IMR-90 (cell line): ENCODE measurements at regions not wholly inside any gene's neighbourhood (a gene's known extent, or its start where the extent isn't known, plus 50 kb on each side); places are given as distances from the start of the nearest gene placed in this dataset.

Experiments used
- ATAC-seq: fragments of 200-7000 bp; cut with Tn5 transposase; 2 replicates; pipeline ENCODE4 v1.9.1; 2020; ENCODE audit warnings: low read depth, mild to moderate bottlenecking, moderate library complexity
- BruUV-seq: library from RNA; stranded (reverse); fragments of 400-500 nt; replicated peaks from 2 replicates; lab custom pipeline; 2021; lab: Mats Ljungman, UMichigan
- CTCF ChIA-PET: fragments of 300-600 bp; formaldehyde crosslinking; extraction: SDS; loops from one replicate; lab custom pipeline; 2021; ENCODE audit warnings: antibody characterized with exemption; lab: Yijun Ruan, JAX
- POLR2A ChIA-PET: fragments of 300-600 bp; sonication (Branson Sonifier 250); formaldehyde crosslinking; loops from one replicate; lab custom pipeline; 2022; ENCODE audit warnings: antibody characterized with exemption; ENCODE audit not compliant: unreplicated experiment; lab: Charles Lee
- DNase-seq: peaks from one replicate; pipeline ENCODE4 v3.0.0; 2013
- H2AFZ ChIP-seq: replicated peaks from 2 replicates; pipeline ENCODE3; 2013; ENCODE audit warnings: low read length, mild to moderate bottlenecking; ENCODE audit not compliant: poor library complexity
- H2AK5ac ChIP-seq: 2 replicates; pipeline ENCODE4 v1.6.1; 2013; ENCODE audit warnings: low read depth, low read length, inconsistent platforms
- H2AK9ac ChIP-seq: replicated peaks from 2 replicates; pipeline ENCODE3; 2013; ENCODE audit warnings: mild to moderate bottlenecking, low read depth, low read length, moderate library complexity; ENCODE audit not compliant: poor library complexity
- H2BK120ac ChIP-seq: 2 replicates; pipeline ENCODE4 v1.6.1; 2013; ENCODE audit warnings: low read depth, low read length, inconsistent platforms
- H2BK15ac ChIP-seq: 3 replicates; pipeline ENCODE4 v1.6.1; 2013; ENCODE audit warnings: low read depth, low read length, inconsistent platforms
- H2BK20ac ChIP-seq: 2 replicates; pipeline ENCODE4 v1.6.1; 2013; ENCODE audit warnings: low read depth, mild to moderate bottlenecking, inconsistent platforms, low read length, moderate library complexity
- H2BK5ac ChIP-seq: 2 replicates; pipeline ENCODE4 v1.6.1; 2013; ENCODE audit warnings: mild to moderate bottlenecking, low read depth, low read length, inconsistent platforms; ENCODE audit not compliant: poor library complexity, severe bottlenecking
- H3K14ac ChIP-seq: replicated peaks from 2 replicates; pipeline ENCODE4 v1.6.1; 2013; ENCODE audit warnings: low read depth, low read length, inconsistent platforms
- H3K18ac ChIP-seq: 2 replicates; pipeline ENCODE4 v1.6.1; 2013; ENCODE audit warnings: low read depth, low read length, control low read depth
- H3K23ac ChIP-seq: 2 replicates; pipeline ENCODE4 v1.6.1; 2013; ENCODE audit warnings: low read depth, low read length, inconsistent platforms
- H3K27ac ChIP-seq: 2 replicates; pipeline ENCODE4 v1.5.1; 2013; ENCODE audit warnings: mild to moderate bottlenecking, control low read depth, low read length; ENCODE audit not compliant: insufficient read depth
- H3K27me3 ChIP-seq: 2 replicates; pipeline ENCODE4 v1.6.1; 2013; ENCODE audit warnings: low read length; ENCODE audit not compliant: control insufficient read depth, insufficient read depth
- H3K36me3 ChIP-seq: 2 replicates; pipeline ENCODE4 v1.6.1; 2013; ENCODE audit warnings: low read length, mixed read lengths; ENCODE audit not compliant: control insufficient read depth, insufficient read depth
- H3K4ac ChIP-seq: 2 replicates; pipeline ENCODE4 v1.6.1; 2013; ENCODE audit warnings: low read depth, low read length, inconsistent platforms
- H3K4me1 ChIP-seq: 2 replicates; pipeline ENCODE4 v1.6.1; 2013; ENCODE audit warnings: low read length, mixed read lengths; ENCODE audit not compliant: control insufficient read depth, insufficient read depth
- H3K4me2 ChIP-seq: 2 replicates; pipeline ENCODE4 v1.6.1; 2013; ENCODE audit warnings: low read depth, mild to moderate bottlenecking, control low read depth, low read length, moderate library complexity
- H3K4me3 ChIP-seq: 2 replicates; pipeline ENCODE4 v1.5.1; 2013; ENCODE audit warnings: low read depth, mild to moderate bottlenecking, control low read depth, low read length, moderate library complexity; ENCODE audit not compliant: insufficient read depth
- H3K56ac ChIP-seq: 2 replicates; pipeline ENCODE4 v1.6.1; 2013; ENCODE audit warnings: low read length, inconsistent platforms; ENCODE audit not compliant: insufficient read depth; ENCODE audit errors: extremely low read depth
- H3K79me1 ChIP-seq, 2 experiments: 2 replicates each; pipeline ENCODE4 v1.6.1; 2013; ENCODE audit warnings: low read length in 2 of 2, inconsistent platforms in 1 of 2, low read depth in 1 of 2
- H3K9ac ChIP-seq: 2 replicates; pipeline ENCODE4 v1.6.1; 2013; ENCODE audit warnings: low read depth, low read length, control low read depth
- H3K9me1 ChIP-seq: 2 replicates; pipeline ENCODE4 v1.6.1; 2013; ENCODE audit warnings: low read length, inconsistent platforms; ENCODE audit not compliant: insufficient read depth
- H3K9me3 ChIP-seq: 2 replicates; pipeline ENCODE4 v1.6.1; 2013; ENCODE audit warnings: low read length; ENCODE audit not compliant: control insufficient read depth, insufficient read depth
- H4K20me1 ChIP-seq: 2 replicates; pipeline ENCODE4 v1.6.1; 2013; ENCODE audit warnings: low read length, inconsistent platforms; ENCODE audit not compliant: insufficient read depth
- H4K5ac ChIP-seq: 2 replicates; pipeline ENCODE4 v1.6.1; 2013; ENCODE audit warnings: mild to moderate bottlenecking, low read depth, low read length, control low read depth
- H4K8ac ChIP-seq, 2 experiments: 2 replicates each; pipeline ENCODE4 v1.6.1; 2013; ENCODE audit warnings: low read depth in 2 of 2, low read length in 2 of 2, control low read depth in 1 of 2, inconsistent platforms in 1 of 2
- H4K91ac ChIP-seq: 2 replicates; pipeline ENCODE4 v1.6.1; 2013; ENCODE audit warnings: low read depth, low read length, inconsistent platforms; ENCODE audit not compliant: insufficient read depth
- CHD1 ChIP-seq: IDR thresholded peaks from 2 replicates; pipeline ENCODE4 v1.6.1; 2012; ENCODE audit warnings: low read depth, low read length, improper control_type of control experiment
- ELK1 ChIP-seq: fragments of 150-350 bp; IDR thresholded peaks from 2 replicates; pipeline ENCODE4 v1.6.1; 2016; ENCODE audit warnings: low read depth, mild to moderate bottlenecking, low read length, moderate library complexity, borderline replicate concordance
- MAFK ChIP-seq: IDR thresholded peaks from 2 replicates; pipeline ENCODE4 v1.6.1; 2012; ENCODE audit warnings: low read depth, low read length, improper control_type of control experiment
- MAZ ChIP-seq: IDR thresholded peaks from 2 replicates; pipeline ENCODE4 v1.6.1; 2012; ENCODE audit warnings: low read depth, mild to moderate bottlenecking, low read length, improper control_type of control experiment, moderate library complexity, borderline replicate concordance
- NFE2L2 ChIP-seq: fragments of 150-350 bp; IDR thresholded peaks from 2 replicates; pipeline ENCODE4 v1.6.1; 2016; ENCODE audit warnings: low read depth, mild to moderate bottlenecking, low read length
- POLR2A ChIP-seq: IDR thresholded peaks from 2 replicates; pipeline ENCODE4 v1.6.1; 2012; ENCODE audit warnings: mild to moderate bottlenecking, low read depth, low read length
- RAD21 ChIP-seq: IDR thresholded peaks from 2 replicates; pipeline ENCODE4 v1.6.1; 2012; ENCODE audit warnings: low read length, improper control_type of control experiment
- WGBS, 2 experiments: methylation state at CpG; one replicate each; pipeline versions ENCODE4 v1.1.5 to v1.1.7; 2013; ENCODE audit warnings: missing lambda C conversion rate in 2 of 2; ENCODE audit not compliant: insufficient read length in 1 of 2; ENCODE audit errors: extremely low coverage in 2 of 2; 5-methylcytosine and 5-hydroxymethylcytosine counted together
- dilution Hi-C: fragments of 300-500 bp; cut with HindIII; formaldehyde crosslinking; loops from one replicate; pipeline ENCODE4 v1.14.3; 2018; ENCODE audit warnings: low sequenced_read_pairs; ENCODE audit not compliant: unreplicated experiment
- in situ Hi-C: fragments of 300-500 bp; cut with MboI; formaldehyde crosslinking; loops from 3 replicates; pipeline ENCODE4 v1.14.3; 2019; ENCODE audit warnings: low sequenced_read_pairs, inconsistent platforms, mixed read lengths
- intact Hi-C: fragments of 100-400 bp; cut with micrococcal nuclease; formaldehyde crosslinking; loops from 2 replicates; pipeline ENCODE4 v1.10.0; 2022
- TF ChIP-seq, protein P1 (sequence below): fragments of 150-350 bp; IDR thresholded peaks from 2 replicates; pipeline ENCODE4 v1.6.1; 2017; ENCODE audit warnings: mild to moderate bottlenecking, antibody characterized with exemption, low read length, low read depth
- TF ChIP-seq, protein P2 (sequence below): conservative IDR thresholded peaks from 2 replicates; pipeline ENCODE4 v1.5.1; 2012; ENCODE audit warnings: mild to moderate bottlenecking, low read depth, low read length, improper control_type of control experiment

- Histone ChIP-seq H2BK120ac (no peak overlapping the region), H3K4ac (no peak overlapping the region), H2AK5ac (no peak overlapping the region), H3K4me1 (peaks cover 2% of the 10 kb centered on the region; the same call in 1 of the 2 replicates), H2AFZ (no peak overlapping the region), H3K36me3 (no peaks in the 10 kb centered on the region), H3K27me3 (peaks cover 12% of the 10 kb centered on the region; the same call in 1 of the 2 replicates), H3K79me1 (no peaks in the 10 kb centered on the region), H4K20me1 (no peaks in the 10 kb centered on the region), H2BK20ac (no peak overlapping the region), H3K23ac (no peak overlapping the region), H3K56ac (no peak overlapping the region), H4K8ac (no peak overlapping the region), H3K18ac (no peak overlapping the region), H3K4me3 (no peak overlapping the region), H3K9me3 (no peaks in the 10 kb centered on the region), H2AK9ac (no peak overlapping the region), H3K14ac (no peak overlapping the region), H2BK5ac (no peak overlapping the region), H4K5ac (no peak overlapping the region), H2BK15ac (no peak overlapping the region), H3K9me1 (peaks cover 4% of the 10 kb centered on the region; the same call in 1 of the 2 replicates), H3K27ac (no peak overlapping the region), H3K4me2 (no peak overlapping the region), H4K91ac (no peak overlapping the region), H3K9ac (no peak overlapping the region)
- ChIA-PET CTCF (interaction anchor here (0.6 kb wide), 1 partner anchor 146 kb away, joined by 3 read pairs; no protein-coding TSS in a partner anchor), POLR2A (no interaction called here)
- intact Hi-C loops (loop anchor here (10.0 kb wide), 1 partner anchor 502 kb away; no protein-coding TSS in a partner anchor), in situ Hi-C loops (no loop called here), dilution Hi-C loops (no loop called here)
- no peak for DNase-seq
- no CpG with 5 or more reads among the region's 6 CpGs for whole genome bisulfite sequencing, 2 experiments
- ATAC-seq: no peak
- no peak for TF ChIP-seq CHD1
- no peak for TF ChIP-seq NFE2L2
- no peak for TF ChIP-seq POLR2A
- no peak for TF ChIP-seq ELK1
- TF ChIP-seq, protein P1, sequence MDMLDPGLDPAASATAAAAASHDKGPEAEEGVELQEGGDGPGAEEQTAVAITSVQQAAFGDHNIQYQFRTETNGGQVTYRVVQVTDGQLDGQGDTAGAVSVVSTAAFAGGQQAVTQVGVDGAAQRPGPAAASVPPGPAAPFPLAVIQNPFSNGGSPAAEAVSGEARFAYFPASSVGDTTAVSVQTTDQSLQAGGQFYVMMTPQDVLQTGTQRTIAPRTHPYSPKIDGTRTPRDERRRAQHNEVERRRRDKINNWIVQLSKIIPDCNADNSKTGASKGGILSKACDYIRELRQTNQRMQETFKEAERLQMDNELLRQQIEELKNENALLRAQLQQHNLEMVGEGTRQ: no peak
- TF ChIP-seq, protein P2, sequence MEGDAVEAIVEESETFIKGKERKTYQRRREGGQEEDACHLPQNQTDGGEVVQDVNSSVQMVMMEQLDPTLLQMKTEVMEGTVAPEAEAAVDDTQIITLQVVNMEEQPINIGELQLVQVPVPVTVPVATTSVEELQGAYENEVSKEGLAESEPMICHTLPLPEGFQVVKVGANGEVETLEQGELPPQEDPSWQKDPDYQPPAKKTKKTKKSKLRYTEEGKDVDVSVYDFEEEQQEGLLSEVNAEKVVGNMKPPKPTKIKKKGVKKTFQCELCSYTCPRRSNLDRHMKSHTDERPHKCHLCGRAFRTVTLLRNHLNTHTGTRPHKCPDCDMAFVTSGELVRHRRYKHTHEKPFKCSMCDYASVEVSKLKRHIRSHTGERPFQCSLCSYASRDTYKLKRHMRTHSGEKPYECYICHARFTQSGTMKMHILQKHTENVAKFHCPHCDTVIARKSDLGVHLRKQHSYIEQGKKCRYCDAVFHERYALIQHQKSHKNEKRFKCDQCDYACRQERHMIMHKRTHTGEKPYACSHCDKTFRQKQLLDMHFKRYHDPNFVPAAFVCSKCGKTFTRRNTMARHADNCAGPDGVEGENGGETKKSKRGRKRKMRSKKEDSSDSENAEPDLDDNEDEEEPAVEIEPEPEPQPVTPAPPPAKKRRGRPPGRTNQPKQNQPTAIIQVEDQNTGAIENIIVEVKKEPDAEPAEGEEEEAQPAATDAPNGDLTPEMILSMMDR: no peak
- no peak for TF ChIP-seq RAD21
- no peak for TF ChIP-seq MAZ
- no peak for TF ChIP-seq MAFK
- no TSS peak for BruUV-seq
Measured at GRCh38 chr10:43802988-43803696, 154.5 kb upstream of the ZNF32 start.
